Gastroesophageal sphincter (tissue), 4 donors: ENCODE measurements at regions not wholly inside any gene's neighbourhood (a gene's known extent, or its start where the extent isn't known, plus 50 kb on each side); places are given as distances from the start of the nearest gene placed in this dataset.

Experiments
- ATAC-seq: fragments of 150-250 bp; one replicate; pipeline ENCODE4 v1.9.1; 2016; ENCODE audit warnings: mild to moderate bottlenecking, moderate library complexity
- H3K27ac ChIP-seq, 4 donors: fragments of 200-600 bp; sonication (generic) in 3 of 4; 1 replicate in 3 of 4; 2 replicates in 1 of 4; pipeline ENCODE4 v1.5.1; 2016 to 2019
- H3K27me3 ChIP-seq: fragments of 200-600 bp; sonication (generic); one replicate; pipeline ENCODE4 v1.5.1; 2019
- H3K36me3 ChIP-seq, 2 donors: fragments of 200-600 bp; sonication (generic); one replicate each; pipeline ENCODE4 v1.5.1; 2019; ENCODE audit warnings: control low read depth in 1 of 2
- H3K4me1 ChIP-seq, 3 donors: fragments of 200-600 bp; sonication (generic); 1 replicate in 2 of 3; 2 replicates in 1 of 3; pipeline ENCODE4 v1.5.1; 2016 to 2019; ENCODE audit warnings: control low read depth in 2 of 3
- H3K4me3 ChIP-seq, 2 donors: fragments of 200-600 bp; sonication (generic); one replicate each; pipeline ENCODE4 v1.5.1; 2019; ENCODE audit warnings: mild to moderate bottlenecking in 1 of 2, moderate library complexity in 1 of 2
- H3K9me3 ChIP-seq, 3 donors: fragments of 200-600 bp; sonication (generic); one replicate each; pipeline ENCODE4 v1.5.1; 2017 to 2019; ENCODE audit warnings: control low read depth in 2 of 3
- CTCF ChIP-seq, 4 experiments: fragments of 200-600 bp in 2 of 4; fragments of 450-650 bp in 2 of 4; sonication (generic) in 1 of 4; IDR thresholded peaks; one replicate each; pipeline ENCODE4 v1.5.1; 2017 to 2019; ENCODE audit warnings: antibody characterized with exemption in 4 of 4, mild to moderate bottlenecking in 2 of 4, moderate library complexity in 2 of 4
- EP300 ChIP-seq: sonication (generic); formaldehyde crosslinking; IDR thresholded peaks from one replicate; pipeline ENCODE4 v1.6.1; 2017; ENCODE audit warnings: antibody characterized with exemption, mild to moderate bottlenecking
- POLR2A ChIP-seq, 2 donors: fragments of 450-650 bp; IDR thresholded peaks; one replicate each; pipeline ENCODE4 v1.6.1; 2017; ENCODE audit warnings: antibody characterized with exemption in 2 of 2, mild to moderate bottlenecking in 2 of 2, moderate library complexity in 1 of 2
- POLR2AphosphoS5 ChIP-seq: sonication (generic); formaldehyde crosslinking; IDR thresholded peaks from one replicate; pipeline ENCODE4 v1.6.1; 2017; ENCODE audit warnings: antibody characterized with exemption
- WGBS, 2 donors: methylation state at CpG; one replicate each; pipeline ENCODE4 v1.1.5; 2018; ENCODE audit warnings: low coverage in 1 of 2; 5-methylcytosine and 5-hydroxymethylcytosine counted together

DNA sequence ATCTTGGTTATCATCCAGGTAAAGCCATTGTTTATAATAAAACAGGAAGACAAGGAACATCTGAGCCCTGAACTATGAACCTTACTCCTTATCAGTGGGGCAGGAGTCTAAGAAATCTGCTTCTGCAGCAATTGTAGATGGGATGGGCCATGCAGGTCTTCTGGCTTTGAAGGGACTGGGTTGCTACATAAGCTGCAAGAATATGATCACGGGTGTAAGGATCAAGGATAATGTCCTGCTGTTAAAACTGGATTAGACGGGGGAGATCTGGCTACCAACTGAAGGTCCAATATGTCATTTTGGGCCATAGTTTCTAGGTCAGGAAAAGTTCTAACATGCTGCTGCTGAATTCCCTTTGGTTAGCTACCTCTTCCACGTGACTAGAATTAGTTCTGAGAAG lies 1363.4 kb upstream of the CELF2 start:
- H3K4me3 ChIP-seq, result no peak overlapping the region
- no peaks in the 10 kb centered on the region for H3K27me3 ChIP-seq
- whole genome bisulfite sequencing, 2 donors, result 82% methylated on average over 3 of the region's 3 CpGs; no CpG with 5 or more reads in 1 of the 2 donors
- no peaks in the 10 kb centered on the region for H3K36me3 ChIP-seq
- H3K4me1 ChIP-seq, result peaks cover 0 to 2% (median 0%) of the 10 kb centered on the region in 3 donors
- ATAC-seq, result no peak
- no peak overlapping the region for H3K27ac ChIP-seq
- no peaks in the 10 kb centered on the region for H3K9me3 ChIP-seq
- TF ChIP-seq POLR2A (IDR thresholded peaks at IDR 0.05), result no peak
- TF ChIP-seq CTCF (IDR thresholded peaks at IDR 0.05), result no peak
- no peak for TF ChIP-seq EP300
- TF ChIP-seq POLR2AphosphoS5, result no peak

- H3K27ac ChIP-seq, result no peak overlapping the region
- H3K36me3 ChIP-seq, result no peaks in the 10 kb centered on the region
- H3K27me3 ChIP-seq, result no peaks in the 10 kb centered on the region
- no peaks in the 10 kb centered on the region for H3K9me3 ChIP-seq
- no peak for ATAC-seq
- no peak overlapping the region for H3K4me3 ChIP-seq
- no peak for TF ChIP-seq EP300
- TF ChIP-seq POLR2A (IDR thresholded peaks at IDR 0.05), result no peak
- no peak for TF ChIP-seq POLR2AphosphoS5
- no peak for TF ChIP-seq CTCF (IDR thresholded peaks at IDR 0.05)
- peaks cover 0 to 2% (median 0%) of the 10 kb centered on the region in 3 donors for H3K4me1 ChIP-seq
Measured at GRCh38 chr10:9656386-9656785, 1361.3 kb upstream of the CELF2 start.

DNA sequence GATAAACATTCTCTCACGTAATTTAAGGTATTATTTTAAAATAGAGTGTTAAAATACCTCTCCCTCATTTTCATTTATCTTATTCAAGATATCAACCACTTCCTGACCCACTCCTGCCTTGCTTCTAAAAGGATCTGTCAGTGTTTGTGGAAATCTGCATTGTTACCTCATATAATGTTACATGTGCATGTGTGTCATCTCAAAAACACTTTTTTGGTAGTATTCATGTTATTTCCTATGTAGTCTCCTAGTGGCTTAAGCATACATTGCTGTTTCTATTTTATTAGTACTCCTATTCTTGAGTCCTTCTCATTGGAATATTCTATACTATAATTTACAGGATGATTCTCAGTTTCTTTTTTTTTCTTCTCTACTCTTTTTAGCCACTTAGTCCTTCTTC lies 1360.7 kb upstream of the CELF2 start:
- Histone ChIP-seq H3K27me3 (no peaks in the 10 kb centered on the region), H3K9me3 (no peaks in the 10 kb centered on the region), H3K4me1 (peaks cover 0 to 2% (median 0%) of the 10 kb centered on the region in 3 donors), H3K36me3 (no peaks in the 10 kb centered on the region), H3K27ac (no peak overlapping the region), H3K4me3 (no peak overlapping the region)
- TF ChIP-seq POLR2A (IDR thresholded peaks at IDR 0.05), result no peak
- no peak for TF ChIP-seq EP300
- no peak for TF ChIP-seq CTCF (IDR thresholded peaks at IDR 0.05)
- no peak for TF ChIP-seq POLR2AphosphoS5
- 20 to 43% methylated on average over 1 of the region's 1 CpG for WGBS, 2 donors
- ATAC-seq, result no peak

GRCh38 chr10:9657530-9657929 lies 1360.1 kb upstream of the CELF2 start:
- WGBS, 2 donors, result 17 to 18% methylated on average over 2 of the region's 2 CpGs

More at GRCh38 chr10:9657530-9657929, 1360.1 kb upstream of the CELF2 start:
- H3K4me3 ChIP-seq, result no peak overlapping the region
- H3K4me1 ChIP-seq, result peaks cover 0 to 2% (median 0%) of the 10 kb centered on the region in 3 donors
- ATAC-seq, result no peak
- no peaks in the 10 kb centered on the region for H3K27me3 ChIP-seq
- H3K27ac ChIP-seq, result no peak overlapping the region
- H3K36me3 ChIP-seq, result no peaks in the 10 kb centered on the region
- TF ChIP-seq POLR2AphosphoS5, result no peak
- no peak for TF ChIP-seq EP300
- TF ChIP-seq POLR2A (IDR thresholded peaks at IDR 0.05), result no peak
- no peak for TF ChIP-seq CTCF (IDR thresholded peaks at IDR 0.05)
- no peaks in the 10 kb centered on the region for H3K9me3 ChIP-seq
